ENCODE measurements at regions not wholly inside any gene's neighbourhood (a gene's known extent, or its start where the extent isn't known, plus 50 kb on each side); places are given as distances from the start of the nearest gene placed in this dataset.

- no peak overlapping the region for H2AFZ ChIP-seq (ENCODE audit: low read length)
- no peak for TF ChIP-seq EZH2phosphoT487 (IDR thresholded peaks at IDR 0.05; ENCODE audit: borderline replicate concordance, low read depth, low read length)
- no peak for TF ChIP-seq CTCF (conservative IDR thresholded peaks at IDR 0.05; ENCODE audit: low read length)
- H3K4me1 ChIP-seq (ENCODE audit: insufficient read depth, low read length, poor library complexity, severe bottlenecking) = no peaks in the 10 kb centered on the region
- intact Hi-C loops (cut with micrococcal nuclease; ENCODE audit: unreplicated experiment) = no loop called here
- no peak for DNase-seq (ENCODE audit: low spot score)
- ChIA-PET POLR2A (interaction anchor here (0.6 kb wide), 1 partner anchor 45 kb away, joined by 4 read pairs; no protein-coding TSS in a partner anchor), CTCF (ENCODE audit: unreplicated experiment) (no interaction called here)
- no peaks in the 10 kb centered on the region for H3K9me3 ChIP-seq (ENCODE audit: low read length)
- H3K4me2 ChIP-seq (ENCODE audit: low read length) = no peak overlapping the region
- no peak overlapping the region for H3K27ac ChIP-seq (ENCODE audit: low read depth, low read length, poor library complexity, severe bottlenecking)
- no peaks in the 10 kb centered on the region for H3K36me3 ChIP-seq (ENCODE audit: insufficient read depth, low read length)
- BruUV-seq (replicated peaks) = no TSS peak
- no peaks in the 10 kb centered on the region for H4K20me1 ChIP-seq (ENCODE audit: insufficient read depth, low read length)
- no peaks in the 10 kb centered on the region for H3K79me2 ChIP-seq (ENCODE audit: insufficient read depth, low read depth, low read length)
- H3K4me3 ChIP-seq (ENCODE audit: low read depth, low read length, poor library complexity, severe bottlenecking) = no peak overlapping the region
- no peaks in the 10 kb centered on the region for H3K9me2 ChIP-seq (ENCODE audit: insufficient read depth, low read length)
Measured at GRCh38 chr1:168920456-168921094, 185.9 kb upstream of the ATP1B1 start.

GRCh38 chr1:168921629-168922028 lies 184.9 kb upstream of the ATP1B1 start:
- CTCF ChIA-PET (ENCODE audit: unreplicated experiment) = interaction anchor here (0.5 kb wide), 1 partner anchor 1391 kb away, joined by 3 read pairs; no protein-coding TSS in a partner anchor
- H2AFZ ChIP-seq (ENCODE audit: low read length) = no peak overlapping the region
- no peak overlapping the region for H3K4me2 ChIP-seq (ENCODE audit: low read length)
- no peaks in the 10 kb centered on the region for H4K20me1 ChIP-seq (ENCODE audit: insufficient read depth, low read length)
- POLR2A ChIA-PET = no interaction called here
- H3K9me3 ChIP-seq (ENCODE audit: low read length) = no peaks in the 10 kb centered on the region
- DNase-seq (ENCODE audit: low spot score) = no peak
- intact Hi-C loops (cut with micrococcal nuclease; ENCODE audit: unreplicated experiment) = no loop called here
- H3K27ac ChIP-seq (ENCODE audit: low read depth, low read length, poor library complexity, severe bottlenecking) = no peak overlapping the region
- H3K79me2 ChIP-seq (ENCODE audit: insufficient read depth, low read depth, low read length) = no peaks in the 10 kb centered on the region
- TF ChIP-seq EZH2phosphoT487 (IDR thresholded peaks at IDR 0.05; ENCODE audit: borderline replicate concordance, low read depth, low read length) = no peak
- no peaks in the 10 kb centered on the region for H3K36me3 ChIP-seq (ENCODE audit: insufficient read depth, low read length)
- H3K4me3 ChIP-seq (ENCODE audit: low read depth, low read length, poor library complexity, severe bottlenecking) = no peak overlapping the region
- H3K9me2 ChIP-seq (ENCODE audit: insufficient read depth, low read length) = no peaks in the 10 kb centered on the region
- H3K4me1 ChIP-seq (ENCODE audit: insufficient read depth, low read length, poor library complexity, severe bottlenecking) = no peaks in the 10 kb centered on the region
- no TSS peak for BruUV-seq (replicated peaks)

- H3K4me3 ChIP-seq (ENCODE audit: low read depth, low read length, poor library complexity, severe bottlenecking) = no peak overlapping the region
- no peak overlapping the region for H3K27ac ChIP-seq (ENCODE audit: low read depth, low read length, poor library complexity, severe bottlenecking)
- ChIA-PET CTCF (ENCODE audit: unreplicated experiment) (no interaction called here), POLR2A (no interaction called here)
- no peaks in the 10 kb centered on the region for H3K79me2 ChIP-seq (ENCODE audit: insufficient read depth, low read depth, low read length)
- H3K9me3 ChIP-seq (ENCODE audit: low read length) = no peaks in the 10 kb centered on the region
- no peaks in the 10 kb centered on the region for H3K9me2 ChIP-seq (ENCODE audit: insufficient read depth, low read length)
- no peaks in the 10 kb centered on the region for H4K20me1 ChIP-seq (ENCODE audit: insufficient read depth, low read length)
- H3K36me3 ChIP-seq (ENCODE audit: insufficient read depth, low read length) = no peaks in the 10 kb centered on the region
- intact Hi-C loops (cut with micrococcal nuclease; ENCODE audit: unreplicated experiment) = no loop called here
- H3K4me1 ChIP-seq (ENCODE audit: insufficient read depth, low read length, poor library complexity, severe bottlenecking) = no peaks in the 10 kb centered on the region
- H2AFZ ChIP-seq (ENCODE audit: low read length) = no peak overlapping the region
- DNase-seq (ENCODE audit: low spot score) = no peak
- no peak overlapping the region for H3K4me2 ChIP-seq (ENCODE audit: low read length)
- no peak for TF ChIP-seq EZH2phosphoT487 (IDR thresholded peaks at IDR 0.05; ENCODE audit: borderline replicate concordance, low read depth, low read length)
- no peak for TF ChIP-seq CTCF (conservative IDR thresholded peaks at IDR 0.05; ENCODE audit: low read length)
- no TSS peak for BruUV-seq (replicated peaks)
Measured at GRCh38 chr1:168923521-168924136, 182.9 kb upstream of the ATP1B1 start.
